Cardiac muscle cell (in vitro differentiated cells and primary cell): ENCODE measurements at regions not wholly inside any gene's neighbourhood (a gene's known extent, or its start where the extent isn't known, plus 50 kb on each side); places are given as distances from the start of the nearest gene placed in this dataset.

Source experiments
- DNase-seq, 2 donors: peaks; one replicate each; pipeline versions ENCODE4 v3.0.0 to v3.0.0-alpha.2; 2010 to 2017; ENCODE audit warnings: low read depth in 1 of 2, low spot score in 1 of 2
- H3K27ac ChIP-seq: fragments of 200-600 bp; sonication (generic); 2 replicates; pipeline ENCODE4 v1.5.1; 2016
- H3K27me3 ChIP-seq: fragments of 200-600 bp; sonication (generic); 2 replicates; pipeline ENCODE4 v1.6.0; 2016; ENCODE audit warnings: control low read depth
- H3K36me3 ChIP-seq: fragments of 200-600 bp; sonication (generic); 2 replicates; pipeline ENCODE4 v1.5.1; 2016; ENCODE audit warnings: control low read depth
- H3K4me1 ChIP-seq: fragments of 200-600 bp; sonication (generic); 2 replicates; pipeline ENCODE4 v1.8.1; 2017; ENCODE audit warnings: low read depth, mild to moderate bottlenecking, mixed run types
- H3K4me3 ChIP-seq: fragments of 200-600 bp; sonication (generic); 2 replicates; pipeline ENCODE4 v1.5.1; 2016; ENCODE audit warnings: mild to moderate bottlenecking
- H3K9me3 ChIP-seq: fragments of 200-600 bp; sonication (generic); 2 replicates; pipeline ENCODE4 v1.5.1; 2017; ENCODE audit warnings: low read depth, mild to moderate bottlenecking, control low read depth
- CTCF ChIP-seq: IDR thresholded peaks from 2 replicates; pipeline ENCODE4 v1.5.1; 2012; ENCODE audit warnings: low read depth, mild to moderate bottlenecking, low read length

GRCh38 chr3:23659840-23660430, 145.8 kb upstream of the UBE2E1 start:
- no peaks in the 10 kb centered on the region for H3K36me3 ChIP-seq
- no peak overlapping the region for H3K4me3 ChIP-seq
- no peak overlapping the region for H3K27ac ChIP-seq
- DNase-seq = no peak
- no peak for TF ChIP-seq CTCF
- peaks cover 5% of the 10 kb centered on the region for H3K4me1 ChIP-seq
- H3K9me3 ChIP-seq = no peaks in the 10 kb centered on the region
- H3K27me3 ChIP-seq = peaks cover 3% of the 10 kb centered on the region

- DNase-seq = no peak
- no peak for TF ChIP-seq CTCF
- H3K9me3 ChIP-seq = no peaks in the 10 kb centered on the region
- no peak overlapping the region for H3K27ac ChIP-seq
- peaks cover 3% of the 10 kb centered on the region for H3K27me3 ChIP-seq
- H3K4me1 ChIP-seq = peaks cover 5% of the 10 kb centered on the region
- H3K4me3 ChIP-seq = no peak overlapping the region
- no peaks in the 10 kb centered on the region for H3K36me3 ChIP-seq
These were observed 143.6 kb upstream of the UBE2E1 start for GRCh38 chr3:23662079-23662617.

- DNase-seq = peak in 1 of 2 donors; percentile 50
- no peak overlapping the region for H3K4me3 ChIP-seq
- peaks cover 3% of the 10 kb centered on the region for H3K27me3 ChIP-seq
- peaks cover 5% of the 10 kb centered on the region for H3K4me1 ChIP-seq
- TF ChIP-seq CTCF = no peak
- no peaks in the 10 kb centered on the region for H3K9me3 ChIP-seq
- no peak overlapping the region for H3K27ac ChIP-seq
- no peaks in the 10 kb centered on the region for H3K36me3 ChIP-seq
These were observed 142.5 kb upstream of the UBE2E1 start for GRCh38 chr3:23663246-23663645.

GRCh38 chr3:23663661-23664186, 142.0 kb upstream of the UBE2E1 start:
- Histone ChIP-seq H3K27ac (no peak overlapping the region), H3K4me3 (no peak overlapping the region), H3K36me3 (no peaks in the 10 kb centered on the region), H3K27me3 (peaks cover 3% of the 10 kb centered on the region), H3K9me3 (no peaks in the 10 kb centered on the region), H3K4me1 (peaks cover 5% of the 10 kb centered on the region)
- TF ChIP-seq CTCF = no peak
- DNase-seq = no peak

GRCh38 chr3:23664459-23664858, 141.3 kb upstream of the UBE2E1 start:
- no peak for DNase-seq
- peaks cover under 1% of the 10 kb centered on the region for H3K4me1 ChIP-seq
- H3K4me3 ChIP-seq = no peak overlapping the region
- no peak for TF ChIP-seq CTCF
- no peak overlapping the region for H3K27ac ChIP-seq
- H3K27me3 ChIP-seq = peaks cover 3% of the 10 kb centered on the region
- no peaks in the 10 kb centered on the region for H3K9me3 ChIP-seq
- H3K36me3 ChIP-seq = no peaks in the 10 kb centered on the region
